ENCODE measurements at regions not wholly inside any gene's neighbourhood (a gene's known extent, or its start where the extent isn't known, plus 50 kb on each side); places are given as distances from the start of the nearest gene placed in this dataset.

GRCh38 chr5:67997892-67998457, 217.6 kb upstream of the PIK3R1 start:
- Histone ChIP-seq H3K36me3 (ENCODE audit: control insufficient read depth in 2 of 2, extremely low read depth in 1 of 2, insufficient read depth in 2 of 2, low read length in 2 of 2) (no peaks in the 10 kb centered on the region), H3K27ac (ENCODE audit: insufficient read depth, low read depth, low read length) (peak overlapping the region; percentile 6), H3K9ac (replicated peaks; ENCODE audit: extremely low read depth, insufficient read depth, low read length) (no peak overlapping the region), H3K9me1 (replicated peaks; ENCODE audit: control insufficient read depth, extremely low read depth, insufficient read depth, low read length) (no peaks in the 10 kb centered on the region), H2AFZ (ENCODE audit: low read depth, low read length) (no peak overlapping the region), H3K9me3 (replicated peaks; ENCODE audit: control insufficient read depth, insufficient read depth, low read length) (no peaks in the 10 kb centered on the region), H4K20me1 (replicated peaks; ENCODE audit: control insufficient read depth, extremely low read depth, insufficient read depth, low read length) (no peaks in the 10 kb centered on the region), H3K4me1 (ENCODE audit: control insufficient read depth, extremely low read depth, insufficient read depth, low read length) (peaks cover 14% of the 10 kb centered on the region), H3K27me3 (ENCODE audit: control insufficient read depth in 2 of 2, insufficient read depth in 2 of 2, low read length in 2 of 2) (no peaks in the 10 kb centered on the region), H3K4me3 (replicated peaks in 1 of 3; ENCODE audit: insufficient read depth in 1 of 3, low read depth in 1 of 3, low read length in 3 of 3) (no peak overlapping the region), H3K4me2 (ENCODE audit: insufficient read depth, low read length) (no peak overlapping the region), H3K79me2 (ENCODE audit: control insufficient read depth, insufficient read depth, low read length) (no peaks in the 10 kb centered on the region)
- TF ChIP-seq JUN (IDR thresholded peaks at IDR 0.05; ENCODE audit: borderline replicate concordance, insufficient read depth, insufficient read length, low read depth) (no peak), EZH2 (IDR thresholded peaks at IDR 0.05; ENCODE audit: borderline replicate concordance, low read depth, low read length, severe bottlenecking) (no peak), FOS (IDR thresholded peaks at IDR 0.05; ENCODE audit: borderline replicate concordance, insufficient read depth, low read length) (no peak), GATA2 (IDR thresholded peaks at IDR 0.05; ENCODE audit: insufficient read depth, insufficient read length, low read depth, low read length) (no peak), CTCF (IDR thresholded peaks at IDR 0.05; ENCODE audit: extremely low read depth in 1 of 2, insufficient read depth in 1 of 2, low read depth in 1 of 2, low read length in 2 of 2) (no peak), POLR2AphosphoS5 (IDR thresholded peaks at IDR 0.05; ENCODE audit: insufficient read depth, low read depth, low read length) (no peak), POLR2A (IDR thresholded peaks at IDR 0.05; ENCODE audit: low read depth, low read length) (no peak), MYC (IDR thresholded peaks at IDR 0.05; ENCODE audit: low read depth, low read length) (no peak)
- TF ChIP-seq, protein P1, sequence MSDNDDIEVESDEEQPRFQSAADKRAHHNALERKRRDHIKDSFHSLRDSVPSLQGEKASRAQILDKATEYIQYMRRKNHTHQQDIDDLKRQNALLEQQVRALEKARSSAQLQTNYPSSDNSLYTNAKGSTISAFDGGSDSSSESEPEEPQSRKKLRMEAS (IDR thresholded peaks at IDR 0.05; ENCODE audit: insufficient read depth, insufficient read length) = no peak
- no peak for DNase-seq (ENCODE audit: low read depth, low spot score)
- intact Hi-C loops (cut with micrococcal nuclease) = loop anchor here (2.0 to 5.0 kb wide), 3 partner anchors 87 to 751 kb away; no protein-coding TSS in a partner anchor
- BruUV-seq (replicated peaks) = no TSS peak
- CTCF ChIA-PET = no interaction called here
- POLR2A ChIA-PET = no interaction called here
- no peak for FAIRE-seq
- dilution Hi-C loops (cut with MboI; ENCODE audit: extremely low pct_ligation_motif_present, low sequenced_read_pairs) = no loop called here

All from endothelial cell of umbilical vein (primary cell).